Testis (tissue), 2 donors: ENCODE measurements at regions not wholly inside any gene's neighbourhood (a gene's known extent, or its start where the extent isn't known, plus 50 kb on each side); places are given as distances from the start of the nearest gene placed in this dataset.

Experiments used
- CTCF ChIP-seq, 3 experiments: fragments of 450-650 bp in 2 of 3; fragments of 200-600 bp in 1 of 3; sonication (generic) in 1 of 3; IDR thresholded peaks; one replicate each; pipeline ENCODE4 v1.5.1; 2016 to 2019; ENCODE audit warnings: antibody characterized with exemption in 3 of 3, mild to moderate bottlenecking in 2 of 3, moderate library complexity in 1 of 3
- POLR2A ChIP-seq: fragments of 450-650 bp; IDR thresholded peaks from one replicate; pipeline ENCODE4 v1.6.1; 2017; ENCODE audit warnings: antibody characterized with exemption, mild to moderate bottlenecking, moderate library complexity

- TF ChIP-seq CTCF (IDR thresholded peaks at IDR 0.05), result no peak
- no peak for TF ChIP-seq POLR2A
Observed at GRCh38 chr13:31978021-31978420, 53.6 kb upstream of the FRY start.
